Bronchial epithelial cell (primary cell): ENCODE measurements at regions not wholly inside any gene's neighbourhood (a gene's known extent, or its start where the extent isn't known, plus 50 kb on each side); places are given as distances from the start of the nearest gene placed in this dataset.

Experiments used
- DNase-seq: peaks from one replicate; pipeline ENCODE4 v3.0.0-alpha.2; 2010; ENCODE audit warnings: low read depth
- FAIRE-seq: peaks from 2 replicates; lab custom pipeline; 2011; peaks lifted over from hg19 to GRCh38; lab: Jason Lieb, UNC
- H3K27me3 ChIP-seq: 2 replicates; pipeline ENCODE4 v1.5.1; 2011; ENCODE audit warnings: low read length; ENCODE audit not compliant: control insufficient read depth, insufficient read depth
- H3K36me3 ChIP-seq: 2 replicates; pipeline ENCODE4 v1.5.1; 2011; ENCODE audit warnings: low read length; ENCODE audit not compliant: control insufficient read depth, insufficient read depth
- H3K4me3 ChIP-seq: 2 replicates; pipeline ENCODE4 v1.5.1; 2011; ENCODE audit warnings: mild to moderate bottlenecking, low read depth, low read length, control low read depth
- CTCF ChIP-seq: IDR thresholded peaks from 2 replicates; pipeline ENCODE4 v1.5.1; 2011; ENCODE audit warnings: mild to moderate bottlenecking, moderate library complexity, low read length, control low read depth, inconsistent platforms; ENCODE audit not compliant: insufficient read depth, severe bottlenecking

- Histone ChIP-seq H3K27me3 (no peaks in the 10 kb centered on the region), H3K36me3 (no peaks in the 10 kb centered on the region), H3K4me3 (no peak overlapping the region)
- DNase-seq = no peak
- TF ChIP-seq CTCF = no peak
- FAIRE-seq = no peak
Observed at GRCh38 chr6:112786801-112787200, 439.7 kb downstream of the RFPL4B start.

GRCh38 chr6:112787371-112787770 is 440.2 kb downstream of the RFPL4B start:
- Histone ChIP-seq H3K27me3 (no peaks in the 10 kb centered on the region), H3K4me3 (no peak overlapping the region), H3K36me3 (no peaks in the 10 kb centered on the region)
- DNase-seq (no peak), FAIRE-seq (no peak)
- TF ChIP-seq CTCF = no peak

- DNase-seq (no peak), FAIRE-seq (no peak)
- H3K36me3 ChIP-seq = no peaks in the 10 kb centered on the region
Observed at GRCh38 chr6:112795316-112795715, 448.2 kb downstream of the RFPL4B start.

GRCh38 chr6:112796712-112797111 is 449.6 kb downstream of the RFPL4B start:
- Histone ChIP-seq H3K36me3 (no peaks in the 10 kb centered on the region), H3K4me3 (no peak overlapping the region), H3K27me3 (no peaks in the 10 kb centered on the region)
- DNase-seq (no peak), FAIRE-seq (no peak)
- no peak for TF ChIP-seq CTCF

More at GRCh38 chr6:112795316-112795715, 448.2 kb downstream of the RFPL4B start:
- H3K27me3 ChIP-seq = no peaks in the 10 kb centered on the region
- TF ChIP-seq CTCF = no peak
- no peak overlapping the region for H3K4me3 ChIP-seq

GRCh38 chr6:112799889-112800288 is 452.8 kb downstream of the RFPL4B start:
- FAIRE-seq = no peak
- no peaks in the 10 kb centered on the region for H3K27me3 ChIP-seq
- DNase-seq = no peak
- no peaks in the 10 kb centered on the region for H3K36me3 ChIP-seq
- no peak overlapping the region for H3K4me3 ChIP-seq
- no peak for TF ChIP-seq CTCF

GRCh38 chr6:112800439-112800838 is 453.3 kb downstream of the RFPL4B start:
- no peak overlapping the region for H3K4me3 ChIP-seq
- H3K36me3 ChIP-seq = no peaks in the 10 kb centered on the region
- no peak for TF ChIP-seq CTCF
- no peaks in the 10 kb centered on the region for H3K27me3 ChIP-seq
- DNase-seq = no peak
- no peak for FAIRE-seq
